Upper lobe of left lung (tissue), 6 donors: ENCODE measurements at regions not wholly inside any gene's neighbourhood (a gene's known extent, or its start where the extent isn't known, plus 50 kb on each side); places are given as distances from the start of the nearest gene placed in this dataset.

Experiments used
- ATAC-seq, 2 donors: fragments of 200-7000 bp; cut with Tn5 transposase; one replicate each; pipeline ENCODE4 v1.9.1; 2022; ENCODE audit warnings: mild to moderate bottlenecking in 2 of 2, moderate library complexity in 2 of 2; ENCODE audit not compliant: low FRiP score in 2 of 2
- DNase-seq, 2 donors: peaks; one replicate each; pipeline ENCODE4 v3.0.0-alpha.2; 2019 to 2020
- H3K27ac ChIP-seq, 4 donors: fragments of 200-600 bp; sonication (generic); one replicate each; pipeline ENCODE4 v1.5.1; 2016 to 2019
- H3K27me3 ChIP-seq, 4 donors: fragments of 200-600 bp; sonication (generic); one replicate each; pipeline ENCODE4 v1.5.1; 2017 to 2019
- H3K36me3 ChIP-seq, 4 donors: fragments of 200-600 bp; sonication (generic); one replicate each; pipeline ENCODE4 v1.5.1; 2016 to 2019
- H3K4me1 ChIP-seq, 4 donors: fragments of 200-600 bp; sonication (generic); one replicate each; pipeline ENCODE4 v1.5.1; 2018 to 2019
- H3K4me3 ChIP-seq, 4 donors: fragments of 200-600 bp; sonication (generic); one replicate each; pipeline ENCODE4 v1.5.1; 2017 to 2019; ENCODE audit warnings: mild to moderate bottlenecking in 2 of 4, moderate library complexity in 1 of 4
- H3K9me3 ChIP-seq, 4 donors: fragments of 200-600 bp; sonication (generic); one replicate each; pipeline ENCODE4 v1.5.1; 2018 to 2019
- EP300 ChIP-seq, 4 donors: sonication (generic); formaldehyde crosslinking; IDR thresholded peaks; one replicate each; pipeline ENCODE4 v1.5.1; 2017; ENCODE audit warnings: antibody characterized with exemption in 4 of 4, control low read depth in 2 of 4
- POLR2A ChIP-seq, 4 donors: fragments of 450-650 bp; IDR thresholded peaks; one replicate each; pipeline ENCODE4 v1.5.1; 2016 to 2017; ENCODE audit warnings: antibody characterized with exemption in 4 of 4, mild to moderate bottlenecking in 2 of 4
- POLR2AphosphoS5 ChIP-seq, 2 donors: sonication (generic); formaldehyde crosslinking; IDR thresholded peaks; one replicate each; pipeline ENCODE4 v1.5.1; 2017; ENCODE audit warnings: antibody characterized with exemption in 2 of 2
- WGBS, 2 donors: methylation state at CpG; one replicate each; pipeline ENCODE4 v1.1.5; 2017 to 2018; 5-methylcytosine and 5-hydroxymethylcytosine counted together
- TF ChIP-seq, protein P1 (sequence below), 6 experiments: fragments of 450-650 bp in 4 of 6; fragments of 200-600 bp in 2 of 6; sonication (generic) in 2 of 6; IDR thresholded peaks; one replicate each; pipeline ENCODE4 v1.5.1; 2016 to 2019; ENCODE audit warnings: antibody characterized with exemption in 6 of 6
- donor health status: DM: no; HTN: no; CAD: no; lungs with moderate emphysema.
- donor health status: DM: no; HTN: yes; CAD: no; lungs with severe emphysema.

DNA sequence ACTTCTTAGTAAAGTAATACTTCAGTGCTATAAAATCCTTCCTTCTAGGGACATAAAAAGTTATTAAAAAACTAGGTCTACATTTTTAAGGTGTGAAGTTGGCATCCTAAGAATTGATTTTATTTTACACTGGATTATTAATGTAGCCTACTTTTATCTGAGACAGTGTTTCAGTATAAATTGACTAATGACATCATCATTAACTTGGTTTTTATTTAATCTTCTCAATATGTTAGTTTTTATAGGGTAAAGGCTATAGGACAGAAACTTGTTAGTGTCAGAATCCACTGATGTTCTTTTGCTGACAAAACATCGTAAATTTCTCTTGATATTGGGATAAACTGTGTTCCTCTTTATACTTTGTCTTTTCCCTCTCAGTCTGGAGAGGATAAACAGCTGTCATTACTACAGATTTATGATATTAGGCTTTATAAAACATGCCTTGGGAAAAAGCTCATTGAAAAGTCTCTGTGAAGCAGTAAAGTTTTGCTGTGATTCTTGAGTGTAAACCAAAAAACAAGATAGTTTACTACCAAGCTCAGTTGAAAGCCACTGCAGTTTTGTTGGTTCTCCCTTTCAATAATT, 569.9 kb downstream of the EPHA4 start:
- 0% methylated on average over 1 of the region's 1 CpG for WGBS, 2 donors

DNA sequence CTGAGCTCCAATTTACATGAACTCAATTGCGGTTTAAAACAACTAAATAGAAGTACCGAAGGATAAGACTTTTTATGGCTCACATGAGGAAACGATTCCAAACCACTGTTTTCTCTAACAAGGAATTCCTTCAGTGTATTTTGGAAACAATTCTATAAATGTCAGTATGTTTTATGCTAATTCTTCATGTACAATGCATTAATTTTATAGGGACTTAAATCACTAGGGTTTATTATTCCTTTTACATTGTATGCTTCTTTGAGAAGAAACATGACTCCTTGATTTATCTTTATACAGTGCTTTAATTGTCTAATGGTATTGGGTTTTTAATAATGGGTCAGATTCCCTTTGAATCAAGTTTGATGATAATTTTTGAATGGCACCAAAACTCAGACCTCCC, 566.8 kb downstream of the EPHA4 start:
- Histone ChIP-seq H3K36me3 (no peaks in the 10 kb centered on the region), H3K27ac (no peak overlapping the region), H3K4me3 (no peak overlapping the region), H3K27me3 (no peaks in the 10 kb centered on the region), H3K9me3 (no peaks in the 10 kb centered on the region), H3K4me1 (no peaks in the 10 kb centered on the region)
- DNase-seq (no peak), ATAC-seq (no peak)
- 93 to 96% methylated on average over 3 of the region's 3 CpGs for WGBS, 2 donors
- TF ChIP-seq POLR2AphosphoS5 (IDR thresholded peaks at IDR 0.05), result no peak
- TF ChIP-seq, protein P1, sequence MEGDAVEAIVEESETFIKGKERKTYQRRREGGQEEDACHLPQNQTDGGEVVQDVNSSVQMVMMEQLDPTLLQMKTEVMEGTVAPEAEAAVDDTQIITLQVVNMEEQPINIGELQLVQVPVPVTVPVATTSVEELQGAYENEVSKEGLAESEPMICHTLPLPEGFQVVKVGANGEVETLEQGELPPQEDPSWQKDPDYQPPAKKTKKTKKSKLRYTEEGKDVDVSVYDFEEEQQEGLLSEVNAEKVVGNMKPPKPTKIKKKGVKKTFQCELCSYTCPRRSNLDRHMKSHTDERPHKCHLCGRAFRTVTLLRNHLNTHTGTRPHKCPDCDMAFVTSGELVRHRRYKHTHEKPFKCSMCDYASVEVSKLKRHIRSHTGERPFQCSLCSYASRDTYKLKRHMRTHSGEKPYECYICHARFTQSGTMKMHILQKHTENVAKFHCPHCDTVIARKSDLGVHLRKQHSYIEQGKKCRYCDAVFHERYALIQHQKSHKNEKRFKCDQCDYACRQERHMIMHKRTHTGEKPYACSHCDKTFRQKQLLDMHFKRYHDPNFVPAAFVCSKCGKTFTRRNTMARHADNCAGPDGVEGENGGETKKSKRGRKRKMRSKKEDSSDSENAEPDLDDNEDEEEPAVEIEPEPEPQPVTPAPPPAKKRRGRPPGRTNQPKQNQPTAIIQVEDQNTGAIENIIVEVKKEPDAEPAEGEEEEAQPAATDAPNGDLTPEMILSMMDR (IDR thresholded peaks at IDR 0.05), result no peak
- no peak for TF ChIP-seq EP300 (IDR thresholded peaks at IDR 0.05)
- TF ChIP-seq POLR2A (IDR thresholded peaks at IDR 0.05), result no peak

More for the DNA sequence above, 569.9 kb downstream of the EPHA4 start:
- ATAC-seq (no peak), DNase-seq (no peak)
- Histone ChIP-seq H3K4me1 (no peaks in the 10 kb centered on the region), H3K4me3 (no peak overlapping the region), H3K27me3 (no peaks in the 10 kb centered on the region), H3K27ac (no peak overlapping the region), H3K36me3 (no peaks in the 10 kb centered on the region), H3K9me3 (no peaks in the 10 kb centered on the region)
- TF ChIP-seq POLR2A (IDR thresholded peaks at IDR 0.05), result no peak
- TF ChIP-seq, protein P1 (IDR thresholded peaks at IDR 0.05), result no peak
- no peak for TF ChIP-seq POLR2AphosphoS5 (IDR thresholded peaks at IDR 0.05)
- TF ChIP-seq EP300 (IDR thresholded peaks at IDR 0.05), result no peak

DNA sequence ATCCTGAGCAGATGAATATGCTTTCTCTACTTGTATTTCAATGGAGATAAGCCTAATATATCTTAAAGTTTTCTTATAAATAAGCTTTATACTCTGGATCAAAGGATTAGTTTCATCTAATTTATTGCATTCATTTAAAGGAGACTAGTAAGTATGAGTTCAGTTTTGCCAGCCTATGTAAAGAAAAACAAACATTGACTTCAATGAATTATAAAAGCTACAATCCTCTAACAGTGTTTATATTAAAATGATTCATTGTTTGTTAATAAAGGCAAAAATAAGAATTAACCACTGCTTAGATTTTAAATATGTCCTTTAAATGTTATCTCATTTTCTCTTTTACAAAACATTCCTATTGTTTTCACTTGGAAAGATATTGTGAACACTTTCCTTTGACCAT, 566.0 kb downstream of the EPHA4 start:
- TF ChIP-seq, protein P1 (IDR thresholded peaks at IDR 0.05), result no peak
- no peak for TF ChIP-seq POLR2A (IDR thresholded peaks at IDR 0.05)
- TF ChIP-seq EP300 (IDR thresholded peaks at IDR 0.05), result no peak
- no peak for TF ChIP-seq POLR2AphosphoS5 (IDR thresholded peaks at IDR 0.05)
- no peak for DNase-seq

DNA sequence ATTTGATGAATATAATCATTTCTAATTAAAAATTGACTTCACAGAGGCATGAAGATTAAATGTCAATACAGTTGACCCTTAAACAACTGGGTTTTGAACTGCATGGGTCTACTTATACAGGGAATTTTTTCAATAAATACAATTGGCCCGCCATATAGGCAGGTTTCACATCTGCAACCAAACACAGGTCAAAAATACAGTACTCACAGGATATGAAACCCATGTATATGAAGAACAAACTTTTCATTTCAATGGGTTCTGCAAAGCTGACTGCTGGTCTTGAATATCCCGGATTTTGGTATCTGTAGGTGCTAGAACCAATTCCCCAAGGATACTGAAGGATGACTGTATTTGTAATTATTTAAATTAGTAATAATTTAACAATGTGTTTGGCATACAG, 555.6 kb downstream of the EPHA4 start:
- Histone ChIP-seq H3K9me3 (no peaks in the 10 kb centered on the region), H3K36me3 (no peaks in the 10 kb centered on the region), H3K27ac (no peak overlapping the region), H3K4me3 (no peak overlapping the region), H3K27me3 (no peaks in the 10 kb centered on the region), H3K4me1 (no peaks in the 10 kb centered on the region)
- TF ChIP-seq EP300 (IDR thresholded peaks at IDR 0.05), result no peak
- no peak for TF ChIP-seq POLR2AphosphoS5 (IDR thresholded peaks at IDR 0.05)
- DNase-seq, result no peak
- WGBS, 2 donors, result 69 to 89% methylated on average over 2 of the region's 2 CpGs
- ATAC-seq, result no peak

More for the DNA sequence above, 566.0 kb downstream of the EPHA4 start:
- Histone ChIP-seq H3K36me3 (no peaks in the 10 kb centered on the region), H3K9me3 (no peaks in the 10 kb centered on the region), H3K27me3 (no peaks in the 10 kb centered on the region), H3K27ac (no peak overlapping the region), H3K4me3 (no peak overlapping the region), H3K4me1 (no peaks in the 10 kb centered on the region)
- ATAC-seq, result no peak

DNA sequence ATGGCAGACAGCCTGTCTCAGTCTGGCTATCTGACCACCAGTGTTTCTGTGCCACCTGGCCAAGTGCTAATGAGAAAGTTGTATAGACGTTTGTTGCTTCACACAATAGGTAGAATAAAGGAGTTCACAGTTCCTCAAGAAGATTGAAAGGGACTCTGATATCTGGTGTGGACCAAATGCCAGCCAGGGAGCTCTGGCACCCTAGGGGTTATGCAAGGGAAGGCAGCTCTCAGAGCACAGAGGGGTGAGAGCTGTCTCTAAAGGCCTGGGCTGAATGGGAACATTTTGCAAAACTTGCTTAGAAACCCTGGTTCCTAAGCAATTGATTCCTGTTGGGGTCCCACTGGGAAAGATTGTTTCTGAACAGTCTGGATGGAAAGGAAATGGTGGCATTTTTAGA, 553.8 kb downstream of the EPHA4 start:
- Histone ChIP-seq H3K27me3 (no peaks in the 10 kb centered on the region), H3K4me3 (no peak overlapping the region), H3K27ac (no peak overlapping the region), H3K9me3 (no peaks in the 10 kb centered on the region), H3K36me3 (no peaks in the 10 kb centered on the region), H3K4me1 (no peaks in the 10 kb centered on the region)
- ATAC-seq (no peak), DNase-seq (no peak)
- WGBS, 2 donors, result 67 to 82% methylated on average over 1 of the region's 1 CpG
- TF ChIP-seq POLR2A (IDR thresholded peaks at IDR 0.05) (no peak), POLR2AphosphoS5 (IDR thresholded peaks at IDR 0.05) (no peak), EP300 (IDR thresholded peaks at IDR 0.05) (no peak)
- TF ChIP-seq, protein P1 (IDR thresholded peaks at IDR 0.05), result no peak
